ENCODE measurements at regions not wholly inside any gene's neighbourhood (a gene's known extent, or its start where the extent isn't known, plus 50 kb on each side); places are given as distances from the start of the nearest gene placed in this dataset.

GRCh38 chrX:67872958-67873357 lies 329.1 kb downstream of the AR start:
- DNase-seq (ENCODE audit: low read depth) = no peak

GRCh38 chrX:67892401-67892800 lies 348.6 kb downstream of the AR start:
- DNase-seq (ENCODE audit: low read depth) = no peak

DNA sequence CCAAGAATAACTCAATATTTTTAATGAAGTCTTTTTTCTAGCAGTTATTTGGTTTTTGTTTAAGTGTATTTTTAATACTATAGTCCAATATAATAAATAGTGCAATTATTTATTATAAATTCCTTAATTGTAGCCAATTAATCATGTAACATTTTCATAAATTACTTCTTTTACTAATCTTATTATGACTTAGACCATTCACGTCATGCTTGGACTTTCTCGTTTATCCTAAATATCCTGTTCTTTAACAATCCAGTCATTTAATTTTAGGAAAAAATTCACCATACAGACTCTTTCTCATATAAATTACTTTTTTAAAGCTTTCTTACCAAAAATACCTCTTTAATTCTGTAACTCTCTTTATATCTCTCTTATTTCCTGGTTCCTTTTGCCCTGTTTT lies 350.1 kb downstream of the AR start:
- peak; percentile 26 for DNase-seq (ENCODE audit: low read depth)

GRCh38 chrX:67917421-67918010 lies 373.7 kb downstream of the AR start:
- DNase-seq (ENCODE audit: low read depth) = no peak

- DNase-seq (ENCODE audit: low read depth) = no peak
Measured at GRCh38 chrX:67922966-67923365, 379.1 kb downstream of the AR start.

- DNase-seq (ENCODE audit: low read depth) = no peak
Measured at GRCh38 chrX:67939270-67939669, 395.4 kb downstream of the AR start.

GRCh38 chrX:67949270-67949669 lies 405.4 kb downstream of the AR start:
- DNase-seq (ENCODE audit: low read depth) = no peak

DNA sequence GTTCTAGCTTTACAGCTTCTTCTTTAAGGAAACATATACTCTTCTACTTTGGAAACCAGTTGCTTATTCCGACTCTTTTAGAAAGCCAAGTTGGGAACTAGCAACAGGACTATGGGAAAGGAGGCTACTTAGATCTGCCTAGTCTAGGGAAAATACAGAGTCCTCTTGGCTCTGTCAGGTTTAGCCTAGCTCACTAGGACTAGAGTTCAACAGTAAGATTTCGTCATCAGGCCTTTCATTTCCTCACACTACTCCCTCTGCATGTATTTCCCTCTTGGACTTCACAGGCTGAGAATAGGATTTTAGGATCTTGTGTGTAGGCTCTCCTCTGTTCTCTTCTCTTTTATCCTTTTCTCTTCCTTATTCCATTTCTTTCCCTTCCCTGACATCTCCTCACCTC lies 409.8 kb downstream of the AR start:
- DNase-seq (ENCODE audit: low read depth) = no peak

DNA sequence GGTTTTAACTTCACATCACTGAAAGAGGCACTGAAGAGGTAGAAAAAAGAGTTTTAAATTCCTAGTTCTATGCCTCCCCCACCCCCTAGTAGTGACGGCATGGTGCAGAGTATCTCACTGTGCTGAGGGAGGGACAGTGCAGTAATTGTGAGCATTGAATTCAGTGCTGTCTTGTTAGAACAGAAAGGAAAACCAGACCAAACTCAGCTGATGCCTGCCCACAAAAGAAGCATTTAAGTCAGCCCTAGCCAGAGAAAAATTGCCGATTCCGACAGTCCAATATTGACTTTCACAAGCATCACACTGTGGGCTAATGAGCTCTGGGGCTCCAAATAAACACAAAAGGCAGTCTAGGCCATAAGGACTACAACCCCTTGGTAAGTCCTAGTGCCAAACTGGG lies 417.7 kb downstream of the AR start:
- DNase-seq (ENCODE audit: low read depth) = no peak
